ENCODE measurements at regions not wholly inside any gene's neighbourhood (a gene's known extent, or its start where the extent isn't known, plus 50 kb on each side); places are given as distances from the start of the nearest gene placed in this dataset.

DNA sequence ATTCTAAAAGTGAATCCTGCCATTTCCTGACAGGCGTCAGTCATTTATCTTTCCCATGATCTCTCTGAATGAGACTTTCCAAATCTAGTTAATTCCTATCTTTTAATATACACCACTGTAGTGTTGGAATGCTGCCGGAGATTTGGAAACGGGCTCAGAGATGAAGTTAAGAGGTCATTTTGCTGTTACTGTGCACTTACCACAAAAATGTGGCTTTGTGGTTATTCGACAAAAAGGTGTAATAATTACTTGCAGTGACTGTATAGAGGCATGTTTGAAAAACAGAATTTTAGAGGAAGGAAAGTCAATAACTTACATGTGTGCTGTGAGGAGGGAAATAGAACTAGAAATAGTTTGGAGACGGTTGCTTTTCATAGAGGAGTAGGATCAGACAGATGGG, 460.2 kb upstream of the BTBD3 start:
- TF ChIP-seq, protein P1, sequence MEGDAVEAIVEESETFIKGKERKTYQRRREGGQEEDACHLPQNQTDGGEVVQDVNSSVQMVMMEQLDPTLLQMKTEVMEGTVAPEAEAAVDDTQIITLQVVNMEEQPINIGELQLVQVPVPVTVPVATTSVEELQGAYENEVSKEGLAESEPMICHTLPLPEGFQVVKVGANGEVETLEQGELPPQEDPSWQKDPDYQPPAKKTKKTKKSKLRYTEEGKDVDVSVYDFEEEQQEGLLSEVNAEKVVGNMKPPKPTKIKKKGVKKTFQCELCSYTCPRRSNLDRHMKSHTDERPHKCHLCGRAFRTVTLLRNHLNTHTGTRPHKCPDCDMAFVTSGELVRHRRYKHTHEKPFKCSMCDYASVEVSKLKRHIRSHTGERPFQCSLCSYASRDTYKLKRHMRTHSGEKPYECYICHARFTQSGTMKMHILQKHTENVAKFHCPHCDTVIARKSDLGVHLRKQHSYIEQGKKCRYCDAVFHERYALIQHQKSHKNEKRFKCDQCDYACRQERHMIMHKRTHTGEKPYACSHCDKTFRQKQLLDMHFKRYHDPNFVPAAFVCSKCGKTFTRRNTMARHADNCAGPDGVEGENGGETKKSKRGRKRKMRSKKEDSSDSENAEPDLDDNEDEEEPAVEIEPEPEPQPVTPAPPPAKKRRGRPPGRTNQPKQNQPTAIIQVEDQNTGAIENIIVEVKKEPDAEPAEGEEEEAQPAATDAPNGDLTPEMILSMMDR (conservative IDR thresholded peaks at IDR 0.05; ENCODE audit: low read depth in 2 of 2) = no peak
- TF ChIP-seq JUNB (IDR thresholded peaks at IDR 0.05; ENCODE audit: unreplicated experiment) = no peak
- no peak for TF ChIP-seq POLR2AphosphoS5 (IDR thresholded peaks at IDR 0.05; ENCODE audit: low read depth)
- TF ChIP-seq STAT1 (IDR thresholded peaks at IDR 0.05; ENCODE audit: unreplicated experiment) = no peak
- no peak for TF ChIP-seq EZH2phosphoT487 (IDR thresholded peaks at IDR 0.05; ENCODE audit: unreplicated experiment)
- TF ChIP-seq, protein P2, sequence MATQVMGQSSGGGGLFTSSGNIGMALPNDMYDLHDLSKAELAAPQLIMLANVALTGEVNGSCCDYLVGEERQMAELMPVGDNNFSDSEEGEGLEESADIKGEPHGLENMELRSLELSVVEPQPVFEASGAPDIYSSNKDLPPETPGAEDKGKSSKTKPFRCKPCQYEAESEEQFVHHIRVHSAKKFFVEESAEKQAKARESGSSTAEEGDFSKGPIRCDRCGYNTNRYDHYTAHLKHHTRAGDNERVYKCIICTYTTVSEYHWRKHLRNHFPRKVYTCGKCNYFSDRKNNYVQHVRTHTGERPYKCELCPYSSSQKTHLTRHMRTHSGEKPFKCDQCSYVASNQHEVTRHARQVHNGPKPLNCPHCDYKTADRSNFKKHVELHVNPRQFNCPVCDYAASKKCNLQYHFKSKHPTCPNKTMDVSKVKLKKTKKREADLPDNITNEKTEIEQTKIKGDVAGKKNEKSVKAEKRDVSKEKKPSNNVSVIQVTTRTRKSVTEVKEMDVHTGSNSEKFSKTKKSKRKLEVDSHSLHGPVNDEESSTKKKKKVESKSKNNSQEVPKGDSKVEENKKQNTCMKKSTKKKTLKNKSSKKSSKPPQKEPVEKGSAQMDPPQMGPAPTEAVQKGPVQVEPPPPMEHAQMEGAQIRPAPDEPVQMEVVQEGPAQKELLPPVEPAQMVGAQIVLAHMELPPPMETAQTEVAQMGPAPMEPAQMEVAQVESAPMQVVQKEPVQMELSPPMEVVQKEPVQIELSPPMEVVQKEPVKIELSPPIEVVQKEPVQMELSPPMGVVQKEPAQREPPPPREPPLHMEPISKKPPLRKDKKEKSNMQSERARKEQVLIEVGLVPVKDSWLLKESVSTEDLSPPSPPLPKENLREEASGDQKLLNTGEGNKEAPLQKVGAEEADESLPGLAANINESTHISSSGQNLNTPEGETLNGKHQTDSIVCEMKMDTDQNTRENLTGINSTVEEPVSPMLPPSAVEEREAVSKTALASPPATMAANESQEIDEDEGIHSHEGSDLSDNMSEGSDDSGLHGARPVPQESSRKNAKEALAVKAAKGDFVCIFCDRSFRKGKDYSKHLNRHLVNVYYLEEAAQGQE (IDR thresholded peaks at IDR 0.05; ENCODE audit: unreplicated experiment) = no peak
- TF ChIP-seq EZH2 (IDR thresholded peaks at IDR 0.05; ENCODE audit: low read depth, unreplicated experiment) = no peak

All from GM23338 (cell line).